NCI-H748 (cell line): ENCODE measurements at regions not wholly inside any gene's neighbourhood (a gene's known extent, or its start where the extent isn't known, plus 50 kb on each side); places are given as distances from the start of the nearest gene placed in this dataset.
"Not testable (repeated sequence)": the region's sequence is repeated elsewhere in the genome, so short reads cannot be mapped to it uniquely, and the experiment has no call there.

Source experiments
- DNase-seq: peaks from one replicate; lab custom pipeline; 2025; ENCODE audit not compliant: unreplicated experiment; lab: John Stamatoyannopoulos, UW

- DNase-seq, result no peak
These were observed 111.3 kb upstream of the TCF4 start for GRCh38 chr18:55699233-55699765.

GRCh38 chr18:55696811-55697210 lies 108.8 kb upstream of the TCF4 start:
- no peak for DNase-seq

- no peak for DNase-seq
These were observed 107.1 kb upstream of the TCF4 start for GRCh38 chr18:55695091-55695490.

- no peak for DNase-seq
These were observed 106.3 kb upstream of the TCF4 start for GRCh38 chr18:55694291-55694690.

GRCh38 chr18:55688030-55688429 lies 100.0 kb upstream of the TCF4 start:
- no peak for DNase-seq

- no peak for DNase-seq
These were observed 99.1 kb upstream of the TCF4 start for GRCh38 chr18:55687106-55687505.

GRCh38 chr18:55685638-55686037 lies 97.6 kb upstream of the TCF4 start:
- DNase-seq, result no peak

- no peak for DNase-seq
These were observed 84.8 kb upstream of the TCF4 start for GRCh38 chr18:55672574-55673361.

GRCh38 chr18:55665506-55665905 lies 77.5 kb upstream of the TCF4 start:
- DNase-seq, result no peak

GRCh38 chr18:55664758-55665400 lies 76.9 kb upstream of the TCF4 start:
- DNase-seq, result not testable (repeated sequence)

GRCh38 chr18:55663891-55664290 lies 75.9 kb upstream of the TCF4 start:
- DNase-seq, result no peak

- DNase-seq, result no peak
These were observed 70.6 kb upstream of the TCF4 start for GRCh38 chr18:55658598-55658997.

GRCh38 chr18:55657572-55658331 lies 69.8 kb upstream of the TCF4 start:
- no peak for DNase-seq

- no peak for DNase-seq
These were observed 67.0 kb upstream of the TCF4 start for GRCh38 chr18:55654986-55655385.

- no peak for DNase-seq
These were observed 63.2 kb upstream of the TCF4 start for GRCh38 chr18:55651236-55651635.

GRCh38 chr18:55650363-55650870 lies 62.4 kb upstream of the TCF4 start:
- DNase-seq, result no peak

- no peak for DNase-seq
These were observed 59.3 kb upstream of the TCF4 start for GRCh38 chr18:55647331-55647730.

- DNase-seq, result no peak
These were observed 54.2 kb upstream of the TCF4 start for GRCh38 chr18:55642191-55642590.

- no peak for DNase-seq
These were observed 53.5 kb upstream of the TCF4 start for GRCh38 chr18:55641486-55641885.
